Epithelial cell of esophagus (primary cell): ENCODE measurements at regions not wholly inside any gene's neighbourhood (a gene's known extent, or its start where the extent isn't known, plus 50 kb on each side); places are given as distances from the start of the nearest gene placed in this dataset.

Source experiments
- DNase-seq: peaks from one replicate; pipeline ENCODE4 v3.0.0; 2010; ENCODE audit warnings: low read depth
- H3K4me3 ChIP-seq: 2 replicates; pipeline ENCODE4 v1.5.1; 2011; ENCODE audit warnings: mild to moderate bottlenecking, low read length, control low read depth
- CTCF ChIP-seq: IDR thresholded peaks from 2 replicates; pipeline ENCODE4 v1.5.1; 2011; ENCODE audit warnings: low read depth, mild to moderate bottlenecking, low read length, control low read depth, inconsistent platforms; ENCODE audit not compliant: insufficient read depth; ENCODE audit errors: missing control alignments

GRCh38 chr11:97325693-97326092, 935.9 kb downstream of the JRKL start:
- DNase-seq: no peak
- no peak for TF ChIP-seq CTCF
- H3K4me3 ChIP-seq: no peak overlapping the region

- no peak for TF ChIP-seq CTCF
- DNase-seq: no peak
- H3K4me3 ChIP-seq: no peak overlapping the region
Observed at GRCh38 chr11:97332271-97332670, 942.5 kb downstream of the JRKL start.

GRCh38 chr11:97336064-97336463, 946.3 kb downstream of the JRKL start:
- no peak overlapping the region for H3K4me3 ChIP-seq
- no peak for DNase-seq
- no peak for TF ChIP-seq CTCF

- no peak for DNase-seq
- no peak overlapping the region for H3K4me3 ChIP-seq
- no peak for TF ChIP-seq CTCF
Observed at GRCh38 chr11:97345032-97345431, 955.2 kb downstream of the JRKL start.

- no peak for DNase-seq
- TF ChIP-seq CTCF: no peak
- no peak overlapping the region for H3K4me3 ChIP-seq
Observed at GRCh38 chr11:97349201-97349600, 959.4 kb downstream of the JRKL start.

GRCh38 chr11:97351939-97352338, 962.1 kb downstream of the JRKL start:
- no peak for TF ChIP-seq CTCF
- peak; percentile 18 for DNase-seq

GRCh38 chr11:97354026-97354425, 964.2 kb downstream of the JRKL start:
- TF ChIP-seq CTCF: no peak
- no peak overlapping the region for H3K4me3 ChIP-seq
- DNase-seq: no peak

More at GRCh38 chr11:97351939-97352338, 962.1 kb downstream of the JRKL start:
- no peak overlapping the region for H3K4me3 ChIP-seq
